Skeletal muscle cell (primary cell): ENCODE measurements at regions not wholly inside any gene's neighbourhood (a gene's known extent, or its start where the extent isn't known, plus 50 kb on each side); places are given as distances from the start of the nearest gene placed in this dataset.
"Not testable (repeated sequence)": the region's sequence is repeated elsewhere in the genome, so short reads cannot be mapped to it uniquely, and the experiment has no call there.

ENCODE experiments used
- DNase-seq: peaks from one replicate; pipeline ENCODE4 v3.0.0-alpha.2; 2010; ENCODE audit warnings: low read depth
- H3K4me3 ChIP-seq: 2 replicates; pipeline ENCODE4 v1.5.1; 2011; ENCODE audit warnings: low read depth, mild to moderate bottlenecking, control low read depth, low read length, moderate library complexity

- DNase-seq: no peak
- H3K4me3 ChIP-seq: no peak overlapping the region
Measured at GRCh38 chr12:46711756-46712155, 114.0 kb downstream of the SLC38A4 start.

- H3K4me3 ChIP-seq: no peak overlapping the region
- no peak for DNase-seq
Measured at GRCh38 chr12:46710125-46710743, 115.6 kb downstream of the SLC38A4 start.

DNA sequence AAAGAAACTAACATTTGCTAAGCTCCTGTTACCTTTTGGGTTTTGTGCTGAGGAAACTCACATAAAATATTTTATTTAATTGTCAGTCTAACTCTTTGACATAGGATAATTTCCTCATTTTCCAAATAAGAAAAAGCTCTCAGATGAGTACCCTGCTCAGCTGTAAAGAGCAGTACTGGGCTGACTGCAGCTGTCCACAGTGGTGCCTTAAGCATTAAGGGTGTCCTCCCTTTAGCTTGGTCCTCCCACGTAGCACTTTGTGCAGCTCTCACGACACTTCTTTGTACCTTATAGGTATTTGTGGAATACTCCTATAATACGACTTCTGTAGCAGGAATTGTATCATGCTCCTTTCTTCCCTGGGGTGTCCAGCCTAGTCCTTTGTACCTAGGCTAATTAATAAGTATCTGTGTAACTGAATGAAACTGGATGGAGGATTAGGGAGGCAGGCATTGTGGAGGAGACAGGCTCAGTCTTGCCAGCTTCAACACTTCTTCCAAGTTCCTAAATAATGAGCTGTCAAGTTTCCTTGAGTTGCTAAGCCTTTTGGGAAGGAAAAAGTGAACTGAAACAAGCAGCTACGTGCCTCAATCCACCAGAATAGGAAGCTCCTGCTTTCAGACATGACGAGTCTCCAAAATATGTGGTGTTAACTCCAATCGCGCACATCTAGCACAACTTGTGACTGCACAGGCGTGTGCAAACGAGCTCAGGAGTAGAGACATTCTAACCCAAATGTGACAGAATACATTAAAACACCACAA lies 123.0 kb downstream of the SLC38A4 start:
- H3K4me3 ChIP-seq: no peak overlapping the region
- DNase-seq: peak; percentile 62

DNA sequence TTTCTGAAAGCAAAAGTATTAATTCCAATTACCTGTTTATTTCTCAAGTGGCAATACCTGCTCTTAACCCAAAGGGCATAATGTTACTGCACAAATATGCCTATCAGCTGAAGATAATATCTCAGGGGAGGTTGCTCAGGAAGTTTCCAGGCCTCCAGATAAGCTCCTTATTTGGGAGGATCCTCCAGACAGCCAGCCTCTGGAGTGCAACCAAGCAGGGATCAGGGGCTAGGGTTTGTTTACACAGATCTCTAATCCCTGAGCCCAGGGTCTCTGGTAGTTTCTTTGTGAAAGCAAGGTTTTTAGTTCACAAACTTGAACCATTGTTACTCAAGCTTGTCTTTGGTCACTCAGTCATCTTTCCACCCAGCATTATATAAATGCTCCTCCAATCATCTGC lies 124.4 kb downstream of the SLC38A4 start:
- no peak for DNase-seq
- H3K4me3 ChIP-seq: no peak overlapping the region

DNA sequence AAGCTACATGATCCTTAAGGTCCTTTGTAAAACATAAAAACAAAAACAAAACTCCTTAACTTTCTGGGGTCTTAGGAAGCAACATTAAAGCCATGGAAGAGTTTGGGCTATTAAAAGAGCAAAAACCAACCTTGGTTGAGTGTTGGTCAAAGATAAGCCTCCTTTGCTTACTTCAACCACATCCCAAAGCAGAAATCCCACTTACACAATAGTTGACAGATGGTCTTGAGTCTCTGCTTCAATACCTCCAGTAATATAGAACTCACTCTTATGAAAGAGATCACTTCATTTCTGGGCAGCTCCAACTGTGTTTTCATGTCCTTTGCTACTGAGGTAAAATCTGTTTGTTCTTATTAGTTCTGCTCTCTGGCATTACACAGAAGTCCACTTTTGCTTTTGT lies 125.8 kb downstream of the SLC38A4 start:
- DNase-seq: no peak
- no peak overlapping the region for H3K4me3 ChIP-seq

DNA sequence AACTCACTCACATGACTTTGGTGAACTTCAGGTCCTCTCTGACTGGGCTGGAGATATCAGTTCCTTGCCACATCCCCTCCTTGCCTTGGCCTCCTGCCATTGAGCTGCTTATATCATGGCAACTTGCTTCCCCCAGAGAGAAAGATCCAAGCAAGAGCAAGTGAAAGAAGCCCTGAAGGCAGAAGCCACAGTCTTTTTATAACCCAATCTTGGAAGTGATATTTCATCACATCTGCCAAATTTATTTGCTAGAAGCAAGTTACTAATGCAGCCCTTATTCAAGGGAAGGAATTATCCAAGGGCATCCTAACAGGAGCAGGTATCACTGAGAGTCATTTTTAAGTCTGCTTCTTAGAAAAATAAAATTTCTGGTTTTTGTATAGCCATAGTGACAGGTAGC lies 127.8 kb downstream of the SLC38A4 start:
- no peak overlapping the region for H3K4me3 ChIP-seq
- DNase-seq: no peak

DNA sequence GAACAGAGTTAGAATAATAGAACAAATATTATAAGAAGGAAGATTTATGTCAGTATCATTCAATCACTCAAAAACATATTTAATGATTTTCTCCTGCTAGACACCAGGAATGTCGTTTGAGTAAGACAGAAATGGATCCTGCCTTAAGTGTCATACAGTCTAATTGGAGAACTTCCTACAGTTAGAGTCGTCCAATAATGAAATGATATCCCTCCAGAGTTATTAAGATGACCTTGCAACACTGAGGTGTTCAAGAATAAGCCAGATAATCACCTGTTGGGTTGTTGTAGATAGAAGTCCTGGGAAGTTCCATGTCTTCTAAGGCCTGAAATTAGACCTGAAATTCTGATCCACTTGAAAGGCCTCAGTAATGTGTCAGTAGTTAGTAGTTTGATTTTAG lies 132.3 kb downstream of the SLC38A4 start:
- no peak overlapping the region for H3K4me3 ChIP-seq
- DNase-seq: no peak

DNA sequence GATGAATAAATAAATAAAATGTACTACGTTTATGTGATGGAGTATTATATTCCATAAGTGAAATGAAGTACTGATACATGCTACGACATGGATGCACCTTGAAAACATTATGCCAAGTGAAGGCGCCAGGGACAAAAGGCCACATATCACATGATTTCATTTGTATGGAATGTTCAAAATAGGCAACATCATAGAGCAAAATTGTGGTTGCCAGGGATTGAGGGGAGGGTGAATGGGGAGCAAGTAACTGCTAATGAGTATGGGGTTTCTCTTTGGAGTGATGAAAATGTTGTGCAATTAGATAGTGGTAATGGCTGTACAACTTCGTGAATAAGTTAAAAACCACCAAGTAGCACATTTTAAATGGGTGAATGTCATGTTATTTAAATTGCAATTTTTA lies 132.8 kb downstream of the SLC38A4 start:
- DNase-seq: no peak
- no peak overlapping the region for H3K4me3 ChIP-seq

- peak; percentile 16 for DNase-seq
Measured at GRCh38 chr12:46692606-46693005, 133.2 kb downstream of the SLC38A4 start.

GRCh38 chr12:46686267-46686942 lies 139.4 kb downstream of the SLC38A4 start:
- DNase-seq: no peak
- H3K4me3 ChIP-seq: no peak overlapping the region

More at GRCh38 chr12:46692606-46693005, 133.2 kb downstream of the SLC38A4 start:
- H3K4me3 ChIP-seq: no peak overlapping the region

GRCh38 chr12:46684243-46684642 lies 141.6 kb downstream of the SLC38A4 start:
- DNase-seq, H3K4me3 ChIP-seq: not testable (repeated sequence)

- DNase-seq: no peak
- H3K4me3 ChIP-seq: no peak overlapping the region
Measured at GRCh38 chr12:46682148-46682547, 143.6 kb downstream of the SLC38A4 start.

GRCh38 chr12:46680506-46680905 lies 145.3 kb downstream of the SLC38A4 start:
- no peak for DNase-seq
- H3K4me3 ChIP-seq: no peak overlapping the region

GRCh38 chr12:46679754-46680153 lies 146.0 kb downstream of the SLC38A4 start:
- no peak for DNase-seq
- no peak overlapping the region for H3K4me3 ChIP-seq

- no peak overlapping the region for H3K4me3 ChIP-seq
- DNase-seq: no peak
Measured at GRCh38 chr12:46678426-46678825, 147.4 kb downstream of the SLC38A4 start.

- no peak for DNase-seq
Measured at GRCh38 chr12:46677749-46678148, 148.0 kb downstream of the SLC38A4 start.

GRCh38 chr12:46676797-46677520 lies 148.8 kb downstream of the SLC38A4 start:
- DNase-seq: no peak
- H3K4me3 ChIP-seq: no peak overlapping the region

More at GRCh38 chr12:46677749-46678148, 148.0 kb downstream of the SLC38A4 start:
- no peak overlapping the region for H3K4me3 ChIP-seq

- no peak for DNase-seq
- no peak overlapping the region for H3K4me3 ChIP-seq
Measured at GRCh38 chr12:46676396-46676795, 149.4 kb downstream of the SLC38A4 start.

- DNase-seq: no peak
- H3K4me3 ChIP-seq: no peak overlapping the region
Measured at GRCh38 chr12:46675736-46676135, 150.1 kb downstream of the SLC38A4 start.

DNA sequence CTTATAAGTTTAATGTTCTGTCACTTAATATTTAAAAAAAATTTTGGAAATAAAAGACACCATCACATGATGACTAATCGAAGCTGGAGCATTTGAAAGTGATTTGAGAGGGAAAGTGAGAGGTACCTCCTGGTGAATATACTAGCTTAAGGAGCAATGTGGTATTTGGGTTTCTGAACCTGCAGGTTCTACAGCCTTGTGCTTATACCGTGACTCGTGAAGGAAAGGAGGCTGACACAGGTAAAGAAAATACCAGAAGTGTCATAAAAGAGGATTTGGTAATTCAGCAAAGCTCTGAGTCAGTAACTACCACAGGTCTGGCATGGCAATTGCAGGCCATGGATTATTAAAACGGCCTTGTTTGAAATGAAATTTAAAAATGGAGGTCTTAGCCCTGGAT lies 151.0 kb downstream of the SLC38A4 start:
- H3K4me3 ChIP-seq: no peak overlapping the region
- no peak for DNase-seq
